Panc1 (cell line): ENCODE measurements at regions not wholly inside any gene's neighbourhood (a gene's known extent, or its start where the extent isn't known, plus 50 kb on each side); places are given as distances from the start of the nearest gene placed in this dataset.

Experiments
- POLR2AphosphoS5 ChIP-seq: IDR thresholded peaks from 2 replicates; pipeline ENCODE4 v1.6.1; 2012; ENCODE audit warnings: mild to moderate bottlenecking, low read depth, low read length, moderate library complexity
- SIN3A ChIP-seq: IDR thresholded peaks from 2 replicates; pipeline ENCODE4 v1.6.1; 2012; ENCODE audit warnings: low read depth, mild to moderate bottlenecking, low read length, moderate library complexity, borderline replicate concordance; ENCODE audit not compliant: insufficient read depth
- TCF7L2 ChIP-seq: IDR thresholded peaks from 2 replicates; pipeline ENCODE4 v1.6.1; 2011; ENCODE audit warnings: mild to moderate bottlenecking, low read depth, low read length, inconsistent platforms
- TF ChIP-seq, protein P1 (sequence below): fragments of 450-650 bp; IDR thresholded peaks from 2 replicates; pipeline ENCODE4 v1.5.1; 2017; ENCODE audit warnings: mild to moderate bottlenecking

DNA sequence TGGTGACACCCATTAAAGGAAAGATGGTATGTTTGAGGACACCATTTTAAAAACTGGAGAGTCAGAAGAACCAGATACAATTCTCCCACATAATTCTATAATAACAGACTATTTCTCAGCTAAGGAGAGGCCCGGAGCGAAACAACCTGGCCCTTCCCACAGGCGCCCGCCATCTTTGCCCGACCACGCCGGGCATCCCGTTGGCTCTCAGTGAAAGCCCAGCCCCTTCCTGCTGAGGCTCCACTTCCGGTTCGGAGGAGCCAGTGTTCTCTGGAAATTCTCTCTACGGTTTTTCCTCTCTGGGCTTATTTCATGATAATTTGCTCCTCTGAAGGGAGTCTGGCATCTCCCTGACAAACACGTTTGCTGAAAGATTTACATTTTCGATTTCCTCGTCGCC lies 175.7 kb downstream of the AXIN2 start:
- TF ChIP-seq, protein P1, sequence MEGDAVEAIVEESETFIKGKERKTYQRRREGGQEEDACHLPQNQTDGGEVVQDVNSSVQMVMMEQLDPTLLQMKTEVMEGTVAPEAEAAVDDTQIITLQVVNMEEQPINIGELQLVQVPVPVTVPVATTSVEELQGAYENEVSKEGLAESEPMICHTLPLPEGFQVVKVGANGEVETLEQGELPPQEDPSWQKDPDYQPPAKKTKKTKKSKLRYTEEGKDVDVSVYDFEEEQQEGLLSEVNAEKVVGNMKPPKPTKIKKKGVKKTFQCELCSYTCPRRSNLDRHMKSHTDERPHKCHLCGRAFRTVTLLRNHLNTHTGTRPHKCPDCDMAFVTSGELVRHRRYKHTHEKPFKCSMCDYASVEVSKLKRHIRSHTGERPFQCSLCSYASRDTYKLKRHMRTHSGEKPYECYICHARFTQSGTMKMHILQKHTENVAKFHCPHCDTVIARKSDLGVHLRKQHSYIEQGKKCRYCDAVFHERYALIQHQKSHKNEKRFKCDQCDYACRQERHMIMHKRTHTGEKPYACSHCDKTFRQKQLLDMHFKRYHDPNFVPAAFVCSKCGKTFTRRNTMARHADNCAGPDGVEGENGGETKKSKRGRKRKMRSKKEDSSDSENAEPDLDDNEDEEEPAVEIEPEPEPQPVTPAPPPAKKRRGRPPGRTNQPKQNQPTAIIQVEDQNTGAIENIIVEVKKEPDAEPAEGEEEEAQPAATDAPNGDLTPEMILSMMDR, result no peak
- TF ChIP-seq POLR2AphosphoS5 (no peak), TCF7L2 (no peak), SIN3A (no peak)
